HG02759 (cell line): ENCODE measurements at regions not wholly inside any gene's neighbourhood (a gene's known extent, or its start where the extent isn't known, plus 50 kb on each side); places are given as distances from the start of the nearest gene placed in this dataset.

ENCODE experiments used
- ATAC-seq: cut with Tn5 transposase; IDR thresholded peaks from one replicate; pipeline ENCODE4 v1.9.1; 2021; ENCODE audit warnings: mild to moderate bottlenecking, moderate library complexity; ENCODE audit not compliant: unreplicated experiment

- no peak for ATAC-seq
Observed at GRCh38 chr2:22497064-22497463, 887.9 kb upstream of the KLHL29 start.

GRCh38 chr2:22497789-22498188 is 887.2 kb upstream of the KLHL29 start:
- ATAC-seq, result no peak

GRCh38 chr2:22499082-22499839 is 885.7 kb upstream of the KLHL29 start:
- ATAC-seq, result no peak

- ATAC-seq, result no peak
Observed at GRCh38 chr2:22500555-22500935, 884.4 kb upstream of the KLHL29 start.

- no peak for ATAC-seq
Observed at GRCh38 chr2:22501851-22502250, 883.1 kb upstream of the KLHL29 start.

- no peak for ATAC-seq
Observed at GRCh38 chr2:22513563-22513962, 871.4 kb upstream of the KLHL29 start.

GRCh38 chr2:22517141-22517540 is 867.8 kb upstream of the KLHL29 start:
- no peak for ATAC-seq

- no peak for ATAC-seq
Observed at GRCh38 chr2:22518641-22519040, 866.3 kb upstream of the KLHL29 start.

- no peak for ATAC-seq
Observed at GRCh38 chr2:22520369-22521288, 864.4 kb upstream of the KLHL29 start.

- ATAC-seq, result no peak
Observed at GRCh38 chr2:22521620-22522019, 863.4 kb upstream of the KLHL29 start.

GRCh38 chr2:22525681-22526080 is 859.3 kb upstream of the KLHL29 start:
- ATAC-seq, result no peak

- ATAC-seq, result no peak
Observed at GRCh38 chr2:22530131-22530530, 854.8 kb upstream of the KLHL29 start.

- no peak for ATAC-seq
Observed at GRCh38 chr2:22536133-22536532, 848.8 kb upstream of the KLHL29 start.

GRCh38 chr2:22554453-22554852 is 830.5 kb upstream of the KLHL29 start:
- no peak for ATAC-seq

- no peak for ATAC-seq
Observed at GRCh38 chr2:22557406-22557805, 827.6 kb upstream of the KLHL29 start.

GRCh38 chr2:22560021-22560420 is 825.0 kb upstream of the KLHL29 start:
- no peak for ATAC-seq

GRCh38 chr2:22579341-22579740 is 805.6 kb upstream of the KLHL29 start:
- no peak for ATAC-seq

- ATAC-seq, result no peak
Observed at GRCh38 chr2:22582107-22582506, 802.9 kb upstream of the KLHL29 start.

- ATAC-seq, result no peak
Observed at GRCh38 chr2:22596306-22596705, 788.7 kb upstream of the KLHL29 start.

GRCh38 chr2:22600156-22600555 is 784.8 kb upstream of the KLHL29 start:
- no peak for ATAC-seq

- no peak for ATAC-seq
Observed at GRCh38 chr2:22600999-22601398, 784.0 kb upstream of the KLHL29 start.

GRCh38 chr2:22604136-22604535 is 780.8 kb upstream of the KLHL29 start:
- ATAC-seq, result no peak
